SK-N-SH treated with all-trans-retinoic acid at 6 μM for 48 hours (cell line): ENCODE measurements at regions not wholly inside any gene's neighbourhood (a gene's known extent, or its start where the extent isn't known, plus 50 kb on each side); places are given as distances from the start of the nearest gene placed in this dataset.

Experiments
- ATAC-seq: fragments of 200-7000 bp; cut with Tn5 transposase; 3 replicates; pipeline ENCODE4 v1.9.1; 2020; ENCODE audit warnings: mild to moderate bottlenecking, moderate library complexity
- ARNTL ChIP-seq: fragments of 450-650 bp; formaldehyde crosslinking; IDR thresholded peaks from 2 replicates; pipeline ENCODE4 v1.5.0; 2020; ENCODE audit warnings: low read depth, mild to moderate bottlenecking, moderate library complexity, borderline replicate concordance
- BACH2 ChIP-seq: fragments of 250-450 bp; sonication (Bioruptor Pico); IDR thresholded peaks from 2 replicates; pipeline ENCODE4 v1.9.0; 2021; ENCODE audit warnings: mild to moderate bottlenecking, borderline replicate concordance
- CSDC2 ChIP-seq: fragments of 250-450 bp; sonication (Bioruptor Pico); IDR thresholded peaks from 2 replicates; pipeline ENCODE4 v1.5.0; 2020; ENCODE audit warnings: mild to moderate bottlenecking, moderate library complexity
- ESRRG ChIP-seq: fragments of 250-450 bp; sonication (Bioruptor Pico); IDR thresholded peaks from 2 replicates; pipeline ENCODE4 v1.6.1; 2021; ENCODE audit warnings: mild to moderate bottlenecking
- GLIS3 ChIP-seq: fragments of 250-450 bp; sonication (Bioruptor Pico); IDR thresholded peaks from 2 replicates; pipeline ENCODE4 v1.5.0; 2020; ENCODE audit warnings: mild to moderate bottlenecking, moderate library complexity
- ISL1 ChIP-seq: fragments of 250-450 bp; sonication (Bioruptor Pico); IDR thresholded peaks from 2 replicates; pipeline ENCODE4 v2.1.2; 2022; ENCODE audit warnings: mild to moderate bottlenecking, moderate library complexity
- OSR1 ChIP-seq: fragments of 250-450 bp; sonication (Bioruptor Pico); IDR thresholded peaks from 2 replicates; pipeline ENCODE4 v1.8.0; 2022; ENCODE audit warnings: moderate library complexity, mild to moderate bottlenecking, inconsistent platforms
- PATZ1 ChIP-seq: fragments of 250-450 bp; sonication (Bioruptor Pico); IDR thresholded peaks from 2 replicates; pipeline ENCODE4 v1.8.0; 2020; ENCODE audit warnings: mild to moderate bottlenecking, moderate library complexity, borderline replicate concordance
- POU6F1 ChIP-seq: fragments of 250-450 bp; sonication (Bioruptor Pico); IDR thresholded peaks from 2 replicates; pipeline ENCODE4 v1.8.0; 2021; ENCODE audit warnings: low read depth, mild to moderate bottlenecking, moderate library complexity, borderline replicate concordance
- PPARA ChIP-seq: fragments of 250-450 bp; sonication (Bioruptor Pico); IDR thresholded peaks from 2 replicates; pipeline ENCODE4 v1.5.0; 2020; ENCODE audit warnings: mild to moderate bottlenecking, borderline replicate concordance
- RARB ChIP-seq: fragments of 250-450 bp; sonication (Bioruptor Pico); IDR thresholded peaks from 2 replicates; pipeline ENCODE4 v1.8.0; 2021; ENCODE audit warnings: mild to moderate bottlenecking, moderate library complexity
- SNAI2 ChIP-seq: fragments of 250-450 bp; sonication (Bioruptor Pico); IDR thresholded peaks from 2 replicates; pipeline ENCODE4 v1.5.0; 2020; ENCODE audit warnings: mild to moderate bottlenecking, moderate library complexity
- TCF4 ChIP-seq: fragments of 250-450 bp; sonication (Bioruptor Pico); IDR thresholded peaks from 2 replicates; pipeline ENCODE4 v1.8.0; 2021; ENCODE audit warnings: mild to moderate bottlenecking, moderate library complexity, borderline replicate concordance
- TOX ChIP-seq: fragments of 250-450 bp; sonication (Bioruptor Pico); IDR thresholded peaks from 2 replicates; pipeline ENCODE4 v1.8.0; 2021; ENCODE audit warnings: mild to moderate bottlenecking, moderate library complexity, borderline replicate concordance
- TSHZ2 ChIP-seq: fragments of 250-450 bp; sonication (Bioruptor Pico); IDR thresholded peaks from 2 replicates; pipeline ENCODE4 v1.5.0; 2020; ENCODE audit warnings: mild to moderate bottlenecking, moderate library complexity
- ZC3H10 ChIP-seq: fragments of 250-450 bp; sonication (Bioruptor Pico); IDR thresholded peaks from 2 replicates; pipeline ENCODE4 v1.5.1; 2021; ENCODE audit warnings: mild to moderate bottlenecking, moderate library complexity
- ZFP3 ChIP-seq: fragments of 250-450 bp; sonication (Bioruptor Pico); IDR thresholded peaks from 2 replicates; pipeline ENCODE4 v1.5.0; 2020; ENCODE audit warnings: mild to moderate bottlenecking, moderate library complexity
- ZFP30 ChIP-seq: fragments of 450-650 bp; formaldehyde crosslinking; IDR thresholded peaks from 2 replicates; pipeline ENCODE4 v1.5.0; 2022; ENCODE audit warnings: mild to moderate bottlenecking, moderate library complexity
- ZNF565 ChIP-seq: fragments of 450-650 bp; formaldehyde crosslinking; conservative IDR thresholded peaks from 2 replicates; pipeline ENCODE4 v1.5.0; 2020; ENCODE audit warnings: low read depth, mild to moderate bottlenecking, moderate library complexity
- ZNF70 ChIP-seq: fragments of 450-650 bp; formaldehyde crosslinking; IDR thresholded peaks from 2 replicates; pipeline ENCODE4 v1.5.0; 2020; ENCODE audit warnings: mild to moderate bottlenecking, moderate library complexity
- ZNF8 ChIP-seq: fragments of 450-650 bp; formaldehyde crosslinking; IDR thresholded peaks from 2 replicates; pipeline ENCODE4 v1.5.0; 2020; ENCODE audit warnings: mild to moderate bottlenecking, moderate library complexity

- TF ChIP-seq ZNF8 (CRISPR knock-in tag) (no peak), CSDC2 (CRISPR knock-in tag) (no peak), TCF4 (CRISPR knock-in tag) (no peak), TOX (no peak), OSR1 (CRISPR knock-in tag) (no peak), PATZ1 (CRISPR knock-in tag) (no peak), ZNF565 (CRISPR knock-in tag) (no peak), ESRRG (no peak)
- no peak for ATAC-seq
These were observed 116.7 kb upstream of the AGAP1 start for GRCh38 chr2:235377176-235377575.

GRCh38 chr2:235378246-235378645 lies 115.6 kb upstream of the AGAP1 start:
- ATAC-seq = no peak
- TF ChIP-seq POU6F1 (CRISPR knock-in tag) (no peak), ESRRG (no peak), OSR1 (CRISPR knock-in tag) (no peak), SNAI2 (no peak), ZFP30 (CRISPR knock-in tag) (no peak), RARB (no peak), PATZ1 (CRISPR knock-in tag) (no peak), CSDC2 (CRISPR knock-in tag) (no peak), GLIS3 (no peak), ZNF70 (CRISPR knock-in tag) (no peak), ZNF8 (CRISPR knock-in tag) (no peak), ZFP3 (CRISPR knock-in tag) (no peak), TOX (no peak), PPARA (CRISPR knock-in tag) (no peak), ARNTL (CRISPR knock-in tag) (no peak), ZNF565 (CRISPR knock-in tag) (no peak), ISL1 (CRISPR knock-in tag) (no peak), TSHZ2 (no peak), ZC3H10 (CRISPR knock-in tag) (no peak)

GRCh38 chr2:235378944-235379343 lies 114.9 kb upstream of the AGAP1 start:
- TF ChIP-seq ZFP3 (CRISPR knock-in tag) (no peak), TOX (no peak), ZNF565 (CRISPR knock-in tag) (no peak), CSDC2 (CRISPR knock-in tag) (no peak), ZC3H10 (CRISPR knock-in tag) (no peak), ZNF8 (CRISPR knock-in tag) (no peak), TSHZ2 (no peak), BACH2 (no peak), TCF4 (CRISPR knock-in tag) (no peak), PATZ1 (CRISPR knock-in tag) (no peak), ZNF70 (CRISPR knock-in tag) (no peak), ESRRG (no peak), PPARA (CRISPR knock-in tag) (no peak)
- ATAC-seq = no peak
